ENCODE measurements at regions not wholly inside any gene's neighbourhood (a gene's known extent, or its start where the extent isn't known, plus 50 kb on each side); places are given as distances from the start of the nearest gene placed in this dataset.
"Not testable (repeated sequence)": the region's sequence is repeated elsewhere in the genome, so short reads cannot be mapped to it uniquely, and the experiment has no call there.

DNA sequence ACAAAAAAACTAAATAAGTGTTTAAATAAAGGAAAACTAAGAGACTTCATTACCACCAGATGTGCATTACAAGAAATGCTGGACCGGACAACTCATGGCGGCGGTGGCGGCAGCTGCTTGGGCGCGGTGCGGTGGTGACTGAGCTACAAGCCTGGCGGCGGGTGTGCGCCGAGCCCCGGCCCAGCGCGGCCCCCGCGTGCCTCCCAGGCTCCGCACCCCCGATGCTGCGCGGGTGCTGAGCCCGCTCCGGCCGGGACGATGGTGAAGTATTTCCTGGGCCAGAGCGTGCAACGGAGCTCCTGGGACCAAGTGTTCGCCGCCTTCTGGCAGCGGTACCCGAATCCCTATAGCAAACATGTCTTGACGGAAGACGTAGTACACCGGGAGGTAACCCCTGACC, 52.2 kb upstream of the RCOR3 start:
- Mint-ChIP-seq H3K9me3 (peaks cover 4 to 7% of the 10 kb centered on the region in 2 donors), H3K4me1 (no peaks in the 10 kb centered on the region), H3K27me3 (peaks cover 11 to 15% of the 10 kb centered on the region in 2 donors), H3K4me3 (no peak overlapping the region), H3K27ac (no peak overlapping the region), H3K36me3 (no peaks in the 10 kb centered on the region)
- DNase-seq (no peak), ATAC-seq (replicated peaks) (no peak)

DNA sequence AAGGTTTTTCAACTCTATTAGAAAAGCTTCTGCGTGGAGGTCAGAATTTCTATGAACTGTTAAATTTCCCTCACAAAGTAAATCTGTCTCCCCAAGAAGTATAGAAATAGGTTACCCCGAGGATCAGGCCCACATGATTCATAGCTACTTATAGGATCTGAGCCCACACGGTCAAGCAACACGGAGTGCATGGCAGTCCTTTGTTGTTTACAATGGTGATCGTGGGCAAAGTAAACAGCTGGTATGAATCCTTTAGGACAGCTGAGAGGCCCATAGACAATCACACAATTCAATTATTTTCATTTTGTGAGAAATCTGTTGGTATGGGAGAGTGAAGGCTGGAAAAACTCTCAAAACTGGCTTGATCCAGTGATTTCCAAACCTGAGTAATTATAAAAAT, 58.9 kb upstream of the RCOR3 start:
- DNase-seq, result no peak
- H3K4me3 Mint-ChIP-seq, result no peak overlapping the region
- ATAC-seq (replicated peaks), result no peak
- H3K4me1 Mint-ChIP-seq, result no peaks in the 10 kb centered on the region
- no peaks in the 10 kb centered on the region for H3K36me3 Mint-ChIP-seq
- no peak overlapping the region for H3K27ac Mint-ChIP-seq
- peaks cover 4 to 6% of the 10 kb centered on the region in 2 donors for H3K9me3 Mint-ChIP-seq
- peaks cover 4 to 9% of the 10 kb centered on the region in 2 donors for H3K27me3 Mint-ChIP-seq

DNA sequence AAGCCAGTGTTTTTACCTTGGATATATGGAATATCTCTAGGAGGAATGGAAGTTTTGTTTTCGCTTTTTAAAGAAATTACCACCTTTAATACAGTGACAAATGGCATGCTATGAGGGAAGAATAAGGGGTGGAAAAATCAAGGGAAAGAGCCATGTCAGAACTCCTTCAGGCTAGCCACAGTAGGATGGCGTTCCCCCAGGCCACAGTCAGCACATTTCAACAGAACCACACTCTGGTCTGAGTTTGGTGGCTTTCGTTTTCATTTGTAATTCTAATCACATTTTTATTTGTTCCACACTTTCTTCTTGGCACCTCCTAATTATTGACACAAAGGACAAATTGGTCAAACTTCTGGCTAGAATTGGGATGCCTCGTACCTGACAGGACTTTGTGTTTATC, 60.3 kb upstream of the RCOR3 start:
- ATAC-seq (replicated peaks), result no peak
- peaks cover 4 to 6% of the 10 kb centered on the region in 2 donors for H3K9me3 Mint-ChIP-seq
- no peak overlapping the region for H3K27ac Mint-ChIP-seq
- peaks cover 7 to 9% of the 10 kb centered on the region in 2 donors for H3K27me3 Mint-ChIP-seq
- DNase-seq, result no peak
- H3K36me3 Mint-ChIP-seq, result no peaks in the 10 kb centered on the region
- H3K4me3 Mint-ChIP-seq, result no peak overlapping the region
- no peaks in the 10 kb centered on the region for H3K4me1 Mint-ChIP-seq

DNA sequence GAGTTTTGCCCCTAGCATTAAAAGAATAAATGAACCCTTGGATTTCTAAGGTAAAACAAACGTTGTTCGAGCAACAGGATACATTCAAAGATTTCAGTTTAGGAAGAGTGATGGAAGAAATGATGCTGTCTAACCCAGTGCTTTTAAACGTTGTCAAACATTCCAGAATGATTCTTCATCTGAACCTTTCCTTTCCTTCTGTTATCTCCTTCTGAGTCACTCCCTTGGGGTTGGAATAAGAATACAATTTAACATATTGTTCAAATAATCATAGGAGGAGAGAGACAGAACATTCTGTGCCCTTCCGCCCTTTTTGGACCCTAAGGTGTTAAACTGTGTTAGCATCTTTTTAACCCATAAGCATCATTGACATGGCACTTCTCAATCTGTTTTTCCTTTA, 61.1 kb upstream of the RCOR3 start:
- Mint-ChIP-seq H3K27me3 (peaks cover 7% of the 10 kb centered on the region in 2 donors), H3K4me3 (no peak overlapping the region), H3K4me1 (no peaks in the 10 kb centered on the region), H3K9me3 (peaks cover 4 to 6% of the 10 kb centered on the region in 2 donors), H3K36me3 (no peaks in the 10 kb centered on the region), H3K27ac (no peak overlapping the region)
- ATAC-seq (replicated peaks), result no peak
- no peak for DNase-seq

DNA sequence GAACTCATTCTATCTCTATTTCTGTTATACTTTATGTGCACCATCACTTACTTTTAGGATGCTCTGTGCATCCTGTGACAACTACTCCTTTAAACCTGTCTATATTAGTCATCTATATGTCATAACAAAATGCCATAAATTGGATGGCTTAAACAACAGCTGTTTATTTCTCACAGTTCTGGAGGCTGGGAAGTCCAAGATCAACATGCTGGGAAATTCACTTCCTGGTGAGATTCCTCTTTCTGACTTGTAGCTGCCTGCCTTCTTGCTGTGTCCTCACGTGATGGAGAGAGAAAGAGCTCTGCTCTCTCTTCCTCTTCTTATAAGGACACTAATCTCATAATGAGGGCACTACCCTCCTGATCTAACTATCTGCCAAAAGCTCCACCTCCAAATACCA, 62.3 kb upstream of the RCOR3 start:
- Mint-ChIP-seq H3K9me3 (peaks cover 4 to 6% of the 10 kb centered on the region in 2 donors), H3K4me3 (no peak overlapping the region), H3K27ac (no peak overlapping the region), H3K27me3 (peaks cover 0 to 4% of the 10 kb centered on the region in 2 donors), H3K4me1 (no peaks in the 10 kb centered on the region), H3K36me3 (no peaks in the 10 kb centered on the region)
- DNase-seq, result no peak
- no peak for ATAC-seq (replicated peaks)

DNA sequence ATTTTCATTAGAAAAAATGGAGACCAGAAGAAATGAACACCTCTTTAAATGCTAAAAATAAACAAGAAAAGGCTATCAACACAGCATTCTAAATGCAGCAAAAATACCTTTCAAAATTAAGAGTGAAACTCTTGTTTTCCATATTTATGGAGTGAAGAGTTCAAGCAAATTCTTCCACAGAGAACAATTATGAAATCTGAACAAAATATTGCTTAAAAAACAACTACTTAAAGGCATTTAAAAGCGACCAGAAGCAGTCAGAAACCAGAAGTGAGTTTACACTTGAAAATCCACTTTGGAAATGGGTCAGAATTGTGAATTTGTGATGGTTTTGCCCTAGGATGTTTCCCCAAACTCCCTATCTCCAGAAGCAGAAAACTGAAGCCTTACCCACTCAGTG, 60.9 kb upstream of the KCNH1 start:
- no peaks in the 10 kb centered on the region for H3K36me3 Mint-ChIP-seq
- DNase-seq, result no peak
- no peaks in the 10 kb centered on the region for H3K4me1 Mint-ChIP-seq
- peaks cover 4 to 6% of the 10 kb centered on the region in 2 donors for H3K9me3 Mint-ChIP-seq
- no peak overlapping the region for H3K27ac Mint-ChIP-seq
- ATAC-seq (replicated peaks), result no peak
- H3K4me3 Mint-ChIP-seq, result no peak overlapping the region
- H3K27me3 Mint-ChIP-seq, result peaks cover 0 to 4% of the 10 kb centered on the region in 2 donors

DNA sequence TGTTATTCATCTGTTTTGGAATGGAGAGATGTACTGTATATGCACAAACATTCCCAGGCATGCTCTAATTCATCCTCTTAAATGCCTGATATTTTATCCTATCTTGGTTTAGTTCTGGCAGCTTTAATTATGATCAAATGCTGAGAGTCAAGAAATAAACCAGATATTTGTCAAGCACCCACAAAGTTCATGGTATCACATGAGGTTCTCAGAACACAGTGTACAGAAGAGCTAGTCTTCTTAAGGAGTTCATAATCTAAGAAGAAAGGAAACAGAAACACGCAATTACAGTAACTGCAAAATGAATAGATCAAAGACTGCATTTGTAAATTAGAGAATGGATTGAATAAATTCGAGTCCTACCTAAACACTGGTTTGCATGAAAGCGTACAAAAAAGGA, 58.3 kb upstream of the KCNH1 start:
- H3K4me1 Mint-ChIP-seq, result peaks cover 9 to 12% of the 10 kb centered on the region in 2 donors
- H3K9me3 Mint-ChIP-seq, result peaks cover 4 to 6% of the 10 kb centered on the region in 2 donors
- H3K27ac Mint-ChIP-seq, result no peak overlapping the region
- DNase-seq, result no peak
- H3K27me3 Mint-ChIP-seq, result peaks cover 0 to 4% of the 10 kb centered on the region in 2 donors
- no peak for ATAC-seq (replicated peaks)
- no peak overlapping the region for H3K4me3 Mint-ChIP-seq
- H3K36me3 Mint-ChIP-seq, result peaks cover 0 to 2% of the 10 kb centered on the region in 2 donors

DNA sequence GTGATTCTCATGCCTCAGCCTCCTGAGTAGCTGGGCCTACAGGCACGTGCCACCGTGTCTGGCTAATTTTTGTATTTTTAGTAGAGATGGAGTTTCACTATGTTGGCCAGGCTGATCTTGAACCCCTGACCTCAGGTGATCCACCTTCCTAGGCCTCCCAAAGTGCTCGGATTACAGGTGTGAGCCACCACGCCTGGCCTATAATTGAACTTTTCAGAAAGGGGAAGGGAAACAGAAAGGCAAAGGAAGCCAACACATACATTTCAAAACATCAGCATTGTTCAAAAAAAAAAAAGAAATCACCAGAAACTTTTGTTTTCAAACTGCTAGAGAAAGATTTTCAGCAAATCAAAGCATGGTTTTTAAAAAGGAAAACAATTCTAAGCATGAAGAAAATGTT, 54.8 kb upstream of the KCNH1 start:
- Mint-ChIP-seq H3K4me1 (peaks cover 9 to 12% of the 10 kb centered on the region in 2 donors), H3K27ac (peak overlapping the region; percentile 20)
- H3K36me3 Mint-ChIP-seq; ATAC-seq (replicated peaks); H3K4me3 Mint-ChIP-seq; H3K27me3 Mint-ChIP-seq; DNase-seq; H3K9me3 Mint-ChIP-seq: not testable (repeated sequence)

DNA sequence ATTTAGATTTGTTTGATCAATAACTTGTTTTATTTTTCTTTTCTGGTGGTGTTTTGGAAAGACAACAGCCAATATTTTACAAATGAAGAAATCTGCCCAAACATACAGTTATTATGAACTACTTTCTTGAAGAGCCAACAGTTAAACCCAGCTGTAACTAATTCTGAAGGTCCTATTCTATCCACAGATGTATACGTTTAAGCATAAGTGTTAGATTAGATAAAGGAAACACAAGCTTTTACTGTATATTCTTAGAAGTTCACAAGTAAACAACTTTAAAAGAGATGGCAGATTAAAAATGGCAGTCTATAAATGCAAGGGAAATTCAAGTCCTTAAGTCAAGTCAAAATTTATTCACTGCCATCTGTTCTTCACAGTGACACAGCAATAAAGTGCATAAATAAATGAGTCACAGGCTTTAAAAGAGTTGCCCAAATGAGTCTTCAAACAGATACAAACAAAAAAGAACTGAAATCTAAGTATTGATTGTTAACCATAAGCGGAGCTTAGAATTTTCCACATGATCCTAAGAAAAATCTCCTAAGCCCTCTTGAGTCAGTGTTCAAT, 49.9 kb upstream of the KCNH1 start:
- ATAC-seq (replicated peaks), result no peak
- no peak overlapping the region for H3K27ac Mint-ChIP-seq
- H3K27me3 Mint-ChIP-seq, result peaks cover 8 to 11% of the 10 kb centered on the region in 2 donors
- peaks cover 0 to 2% of the 10 kb centered on the region in 2 donors for H3K36me3 Mint-ChIP-seq
- H3K4me1 Mint-ChIP-seq, result peaks cover 7 to 9% of the 10 kb centered on the region in 2 donors
- no peak for DNase-seq
- no peaks in the 10 kb centered on the region for H3K9me3 Mint-ChIP-seq
- no peak overlapping the region for H3K4me3 Mint-ChIP-seq

Measured in stimulated activated naive B cell treated with anti-CD40 and anti-IgM and Interleukin-4, amounts not matched to agents 10 μg/mL and 1 μg/mL and 100 μg/mL, for 72 hours (primary cell).